SU-DHL-6 (cell line): ENCODE measurements at regions not wholly inside any gene's neighbourhood (a gene's known extent, or its start where the extent isn't known, plus 50 kb on each side); places are given as distances from the start of the nearest gene placed in this dataset.

Source experiments
- EZH2phosphoT487 ChIP-seq: fragments of 200-600 bp; sonication (generic), shearing (Covaris generic); conservative IDR thresholded peaks from 2 replicates; pipeline ENCODE4 v1.6.1; 2018; ENCODE audit warnings: mild to moderate bottlenecking, antibody characterized with exemption, low read length, moderate library complexity, mixed read lengths
- TF ChIP-seq, protein P1 (sequence below): fragments of 200-600 bp; sonication (generic); IDR thresholded peaks from one replicate; pipeline ENCODE4 v1.5.1; 2017; ENCODE audit warnings: antibody characterized with exemption, mild to moderate bottlenecking, low read length, moderate library complexity; ENCODE audit not compliant: insufficient read depth, poor library complexity, severe bottlenecking

GRCh38 chr17:31702041-31702440 is 157.0 kb downstream of the COPRS start:
- TF ChIP-seq, protein P1, sequence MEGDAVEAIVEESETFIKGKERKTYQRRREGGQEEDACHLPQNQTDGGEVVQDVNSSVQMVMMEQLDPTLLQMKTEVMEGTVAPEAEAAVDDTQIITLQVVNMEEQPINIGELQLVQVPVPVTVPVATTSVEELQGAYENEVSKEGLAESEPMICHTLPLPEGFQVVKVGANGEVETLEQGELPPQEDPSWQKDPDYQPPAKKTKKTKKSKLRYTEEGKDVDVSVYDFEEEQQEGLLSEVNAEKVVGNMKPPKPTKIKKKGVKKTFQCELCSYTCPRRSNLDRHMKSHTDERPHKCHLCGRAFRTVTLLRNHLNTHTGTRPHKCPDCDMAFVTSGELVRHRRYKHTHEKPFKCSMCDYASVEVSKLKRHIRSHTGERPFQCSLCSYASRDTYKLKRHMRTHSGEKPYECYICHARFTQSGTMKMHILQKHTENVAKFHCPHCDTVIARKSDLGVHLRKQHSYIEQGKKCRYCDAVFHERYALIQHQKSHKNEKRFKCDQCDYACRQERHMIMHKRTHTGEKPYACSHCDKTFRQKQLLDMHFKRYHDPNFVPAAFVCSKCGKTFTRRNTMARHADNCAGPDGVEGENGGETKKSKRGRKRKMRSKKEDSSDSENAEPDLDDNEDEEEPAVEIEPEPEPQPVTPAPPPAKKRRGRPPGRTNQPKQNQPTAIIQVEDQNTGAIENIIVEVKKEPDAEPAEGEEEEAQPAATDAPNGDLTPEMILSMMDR: no peak
- TF ChIP-seq EZH2phosphoT487: no peak
